ENCODE measurements at regions not wholly inside any gene's neighbourhood (a gene's known extent, or its start where the extent isn't known, plus 50 kb on each side); places are given as distances from the start of the nearest gene placed in this dataset.

- H3K36me3 Mint-ChIP-seq: no peaks in the 10 kb centered on the region
- peaks cover 26% of the 10 kb centered on the region for H3K4me1 Mint-ChIP-seq
These were observed 392.9 kb upstream of the LRATD1 start for GRCh38 chr2:14239605-14240004.

More at GRCh38 chr2:14239605-14240004, 392.9 kb upstream of the LRATD1 start:
- ChIA-PET POLR2A (interaction anchor here (0.6 kb wide), 1 partner anchor 237 kb away, joined by 4 read pairs; no protein-coding TSS in a partner anchor), CTCF (no interaction called here)
- Mint-ChIP-seq H3K27me3 (ENCODE audit: low read depth) (peaks cover 20% of the 10 kb centered on the region), H3K9me3 (no peaks in the 10 kb centered on the region), H3K4me3 (no peak overlapping the region), H3K27ac (no peak overlapping the region)
- ATAC-seq (no peak), DNase-seq (ENCODE audit: low spot score) (no peak)
- TF ChIP-seq TCF7 (CRISPR knock-in tag; IDR thresholded peaks at IDR 0.05; ENCODE audit: low read depth) (no peak), ATF6 (CRISPR knock-in tag; IDR thresholded peaks at IDR 0.05) (no peak), ZNF416 (CRISPR knock-in tag; IDR thresholded peaks at IDR 0.05) (no peak), NFYB (CRISPR knock-in tag; conservative IDR thresholded peaks at IDR 0.05; ENCODE audit: low read depth) (no peak), ESRRA (CRISPR knock-in tag; IDR thresholded peaks at IDR 0.05; ENCODE audit: borderline replicate concordance) (no peak), RELA (CRISPR knock-in tag; IDR thresholded peaks at IDR 0.05; ENCODE audit: borderline replicate concordance) (no peak), MLX (CRISPR knock-in tag; IDR thresholded peaks at IDR 0.05) (no peak), SP1 (CRISPR knock-in tag; conservative IDR thresholded peaks at IDR 0.05) (no peak), CREB1 (CRISPR knock-in tag; IDR thresholded peaks at IDR 0.05) (no peak), ERG (CRISPR knock-in tag; IDR thresholded peaks at IDR 0.05) (no peak), SMAD4 (CRISPR knock-in tag; IDR thresholded peaks at IDR 0.05) (no peak), USF2 (CRISPR knock-in tag; IDR thresholded peaks at IDR 0.05) (no peak), GABPB1 (CRISPR knock-in tag; IDR thresholded peaks at IDR 0.05) (no peak), GRHL2 (CRISPR knock-in tag; IDR thresholded peaks at IDR 0.05; ENCODE audit: insufficient replicate concordance, severe bottlenecking) (no peak), PREB (CRISPR knock-in tag; IDR thresholded peaks at IDR 0.05; ENCODE audit: borderline replicate concordance) (no peak), ELF4 (CRISPR knock-in tag; IDR thresholded peaks at IDR 0.05; ENCODE audit: low read depth) (no peak), ZNF532 (CRISPR knock-in tag; IDR thresholded peaks at IDR 0.05; ENCODE audit: borderline replicate concordance) (no peak)

All from WTC11 (cell line).